Testis (tissue), 2 donors: ENCODE measurements at regions not wholly inside any gene's neighbourhood (a gene's known extent, or its start where the extent isn't known, plus 50 kb on each side); places are given as distances from the start of the nearest gene placed in this dataset.

Experiments used
- CTCF ChIP-seq, 3 experiments: fragments of 450-650 bp in 2 of 3; fragments of 200-600 bp in 1 of 3; sonication (generic) in 1 of 3; IDR thresholded peaks; one replicate each; pipeline ENCODE4 v1.5.1; 2016 to 2019; ENCODE audit warnings: antibody characterized with exemption in 3 of 3, mild to moderate bottlenecking in 2 of 3, moderate library complexity in 1 of 3
- POLR2A ChIP-seq: fragments of 450-650 bp; IDR thresholded peaks from one replicate; pipeline ENCODE4 v1.6.1; 2017; ENCODE audit warnings: antibody characterized with exemption, mild to moderate bottlenecking, moderate library complexity

GRCh38 chr3:3241596-3241995 is 62.1 kb upstream of the CRBN start:
- no peak for TF ChIP-seq CTCF (IDR thresholded peaks at IDR 0.05)
- no peak for TF ChIP-seq POLR2A
